Stimulated activated naive CD8-positive, alpha-beta T cell treated with anti-CD3 and anti-CD28 coated beads, Interleukin-15, amount 100 ng/mL, for 72 hours (primary cell): ENCODE measurements at regions not wholly inside any gene's neighbourhood (a gene's known extent, or its start where the extent isn't known, plus 50 kb on each side); places are given as distances from the start of the nearest gene placed in this dataset.

Source experiments
- ATAC-seq: fragments of 150-1000 bp; cut with Tn5 transposase; 2 replicates; pipeline ENCODE4 v1.10.0; 2021; ENCODE audit warnings: mild to moderate bottlenecking, moderate library complexity
- DNase-seq, 2 donors: peaks; one replicate each; pipeline ENCODE4 v3.0.0; 2021 to 2022
- H3K27ac Mint-ChIP-seq, 2 donors: one replicate each; pipeline ENCODE4 v1.8.0; 2022; ENCODE audit warnings: mild to moderate bottlenecking in 2 of 2, mixed read lengths in 2 of 2, moderate library complexity in 2 of 2
- H3K27me3 Mint-ChIP-seq: one replicate; pipeline ENCODE4 v1.8.0; 2022; ENCODE audit warnings: mixed read lengths
- H3K4me1 Mint-ChIP-seq: one replicate; pipeline ENCODE4 v1.8.0; 2022; ENCODE audit warnings: mild to moderate bottlenecking, mixed read lengths
- H3K4me3 Mint-ChIP-seq, 2 donors: one replicate each; pipeline ENCODE4 v1.8.0; 2022; ENCODE audit warnings: mild to moderate bottlenecking in 2 of 2, mixed read lengths in 2 of 2, moderate library complexity in 1 of 2
- H3K9me3 Mint-ChIP-seq, 2 donors: one replicate each; pipeline ENCODE4 v1.8.0; 2022; ENCODE audit warnings: mixed read lengths in 2 of 2

DNA sequence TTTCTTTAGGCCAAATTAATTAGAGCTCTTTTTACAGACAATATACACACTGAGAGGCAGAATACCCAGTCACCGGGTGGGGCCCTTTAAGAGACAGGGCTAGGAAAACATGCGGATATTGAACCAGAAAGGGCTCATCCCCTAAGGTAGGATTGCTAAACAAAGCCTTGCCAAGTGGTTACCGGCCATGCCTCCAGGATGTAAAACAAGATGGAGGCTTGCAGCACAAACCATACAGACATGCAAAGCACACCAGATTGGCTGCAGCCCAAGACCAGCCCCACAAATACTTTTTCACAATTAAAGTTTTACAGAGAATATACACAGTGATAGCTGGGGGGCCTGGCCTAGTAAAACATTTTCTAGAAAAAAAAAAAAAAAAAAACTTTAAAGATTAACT lies 210.0 kb downstream of the KLHL4 start:
- no peaks in the 10 kb centered on the region for H3K4me1 Mint-ChIP-seq
- DNase-seq (no peak), ATAC-seq (no peak)
- no peaks in the 10 kb centered on the region for H3K27me3 Mint-ChIP-seq
- no peak overlapping the region for H3K27ac Mint-ChIP-seq
- H3K9me3 Mint-ChIP-seq, result no peaks in the 10 kb centered on the region
- no peak overlapping the region for H3K4me3 Mint-ChIP-seq

DNA sequence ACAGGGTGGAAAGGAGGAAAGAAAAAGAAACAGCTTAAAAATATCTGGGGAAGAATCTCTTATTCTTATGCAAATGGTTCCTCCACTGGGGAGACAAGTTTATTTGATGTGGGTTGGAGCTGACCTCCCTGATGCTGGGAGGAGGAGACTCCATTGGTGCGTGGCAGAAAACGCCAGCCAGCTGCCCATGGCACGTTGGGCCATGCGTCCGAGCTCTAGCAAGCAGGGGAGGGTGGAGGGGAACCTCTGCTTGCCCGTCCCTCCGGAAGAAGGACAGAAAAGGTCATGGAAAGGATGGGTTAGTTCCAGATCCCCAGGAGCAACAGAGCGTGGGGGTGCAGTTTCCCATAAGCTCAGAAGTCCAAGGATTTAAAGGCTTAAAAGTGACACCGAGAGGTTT lies 210.4 kb downstream of the KLHL4 start:
- H3K27ac Mint-ChIP-seq, result no peak overlapping the region
- no peaks in the 10 kb centered on the region for H3K27me3 Mint-ChIP-seq
- H3K9me3 Mint-ChIP-seq, result no peaks in the 10 kb centered on the region
- H3K4me1 Mint-ChIP-seq, result no peaks in the 10 kb centered on the region
- ATAC-seq (no peak), DNase-seq (no peak)
- no peak overlapping the region for H3K4me3 Mint-ChIP-seq

DNA sequence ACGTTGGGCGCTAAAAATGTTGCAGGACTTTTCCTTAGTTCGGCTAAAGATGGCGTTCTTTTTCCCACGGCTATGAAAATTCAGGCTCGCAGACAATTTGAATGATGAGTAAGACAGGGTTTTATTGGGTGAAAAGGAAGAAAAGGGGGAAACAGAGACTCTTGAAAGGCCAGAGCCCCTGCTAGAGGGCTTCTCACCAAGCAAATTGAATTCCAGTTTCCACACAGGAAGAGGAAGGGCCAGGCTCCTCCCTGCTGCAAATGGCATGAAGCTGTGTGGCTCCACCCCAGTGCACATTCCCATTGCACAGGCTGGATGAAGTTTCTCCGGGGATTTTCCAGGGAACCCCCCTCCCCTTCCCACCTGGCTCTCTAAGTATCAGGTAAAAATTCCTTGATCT lies 210.9 kb downstream of the KLHL4 start:
- no peak for ATAC-seq
- H3K9me3 Mint-ChIP-seq, result no peaks in the 10 kb centered on the region
- no peak overlapping the region for H3K27ac Mint-ChIP-seq
- DNase-seq, result no peak
- H3K4me1 Mint-ChIP-seq, result no peaks in the 10 kb centered on the region
- H3K27me3 Mint-ChIP-seq, result no peaks in the 10 kb centered on the region
- no peak overlapping the region for H3K4me3 Mint-ChIP-seq

DNA sequence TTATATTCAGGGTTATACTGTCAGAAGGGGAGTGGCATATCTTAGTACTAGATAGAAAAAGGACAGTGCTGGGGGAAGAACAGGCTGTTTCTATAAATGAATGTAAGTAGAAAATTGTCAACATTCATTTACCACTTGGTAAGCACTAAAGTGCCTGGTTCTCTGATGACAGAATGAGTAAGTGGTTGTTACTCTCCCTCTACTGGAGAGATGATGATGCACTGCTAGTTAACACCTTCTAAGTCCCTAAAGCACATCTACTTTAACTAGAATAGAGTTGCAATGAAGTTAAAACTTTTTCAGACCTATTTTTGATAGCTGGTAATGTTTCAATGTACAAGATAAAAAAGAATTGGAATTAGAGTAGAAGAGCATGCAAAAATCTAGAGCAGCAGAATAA lies 214.5 kb downstream of the KLHL4 start:
- Mint-ChIP-seq H3K4me1 (no peaks in the 10 kb centered on the region), H3K27me3 (no peaks in the 10 kb centered on the region), H3K9me3 (no peaks in the 10 kb centered on the region), H3K4me3 (no peak overlapping the region), H3K27ac (no peak overlapping the region)
- DNase-seq, result no peak
- ATAC-seq, result no peak

DNA sequence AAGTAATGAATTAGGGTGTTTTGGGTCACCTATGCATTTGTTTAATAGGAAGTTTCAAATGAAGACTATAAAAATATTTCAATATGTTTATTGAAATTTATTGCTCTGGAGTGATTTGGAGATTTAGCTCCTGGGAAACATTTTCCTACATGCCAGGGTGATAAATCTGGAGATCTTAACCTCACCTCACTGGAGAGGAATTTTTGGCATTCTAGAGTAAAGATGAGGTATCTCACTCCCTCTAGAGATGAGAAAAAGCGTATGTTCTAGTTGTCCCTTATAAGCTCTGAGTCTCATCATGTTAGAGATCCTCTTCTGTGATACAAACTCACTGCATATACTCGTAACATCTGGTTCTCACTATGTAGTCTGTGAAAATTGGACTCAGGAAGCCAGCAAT lies 219.0 kb downstream of the KLHL4 start:
- Mint-ChIP-seq H3K27me3 (no peaks in the 10 kb centered on the region), H3K9me3 (no peaks in the 10 kb centered on the region), H3K4me1 (no peaks in the 10 kb centered on the region), H3K4me3 (no peak overlapping the region), H3K27ac (no peak overlapping the region)
- DNase-seq, result no peak
- no peak for ATAC-seq

DNA sequence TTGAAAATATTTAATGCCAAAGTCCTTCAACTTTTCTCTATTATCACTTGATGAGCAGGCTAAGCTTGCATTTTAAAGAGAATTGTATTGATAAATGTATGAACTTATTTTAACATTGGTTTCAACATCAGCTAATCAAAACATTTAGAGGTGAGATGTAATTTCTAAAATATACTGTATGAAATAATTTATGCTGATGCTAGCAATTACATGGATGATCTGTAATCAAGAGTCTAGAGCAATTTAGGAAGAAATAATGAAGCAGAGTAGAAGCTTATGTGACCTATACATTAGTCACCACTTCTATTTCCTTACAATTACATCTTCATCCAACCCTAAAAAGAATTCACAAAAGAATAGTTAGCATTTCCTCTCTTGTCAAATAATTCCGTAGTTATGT lies 226.8 kb downstream of the KLHL4 start:
- DNase-seq (no peak), ATAC-seq (no peak)
- no peak overlapping the region for H3K27ac Mint-ChIP-seq
- H3K4me3 Mint-ChIP-seq, result no peak overlapping the region
- no peaks in the 10 kb centered on the region for H3K4me1 Mint-ChIP-seq
- no peaks in the 10 kb centered on the region for H3K9me3 Mint-ChIP-seq
- H3K27me3 Mint-ChIP-seq, result no peaks in the 10 kb centered on the region

DNA sequence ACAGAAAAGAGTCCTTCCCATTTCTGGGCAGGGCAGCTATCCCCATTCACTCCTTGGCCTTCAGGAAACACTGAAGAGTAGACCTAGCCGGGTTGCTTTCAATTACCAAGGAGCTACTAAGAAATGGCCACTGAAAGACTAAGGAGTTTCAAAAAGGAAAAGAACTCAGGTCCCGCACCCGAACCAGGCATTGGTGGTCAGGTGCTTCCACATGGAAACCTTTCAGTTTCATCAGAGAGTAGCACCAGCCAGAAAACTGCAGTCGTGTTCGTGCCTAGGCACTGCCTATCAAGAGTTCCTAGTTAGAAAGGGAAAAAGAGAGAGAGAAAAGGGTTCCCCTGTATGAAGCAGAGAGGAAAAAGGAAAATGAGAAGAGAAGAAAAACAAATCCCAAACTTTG lies 237.9 kb downstream of the KLHL4 start:
- no peaks in the 10 kb centered on the region for H3K27me3 Mint-ChIP-seq
- no peaks in the 10 kb centered on the region for H3K4me1 Mint-ChIP-seq
- no peak overlapping the region for H3K27ac Mint-ChIP-seq
- H3K4me3 Mint-ChIP-seq, result no peak overlapping the region
- H3K9me3 Mint-ChIP-seq, result peaks cover 8 to 10% of the 10 kb centered on the region in 2 donors
- DNase-seq, result no peak
- ATAC-seq, result no peak

DNA sequence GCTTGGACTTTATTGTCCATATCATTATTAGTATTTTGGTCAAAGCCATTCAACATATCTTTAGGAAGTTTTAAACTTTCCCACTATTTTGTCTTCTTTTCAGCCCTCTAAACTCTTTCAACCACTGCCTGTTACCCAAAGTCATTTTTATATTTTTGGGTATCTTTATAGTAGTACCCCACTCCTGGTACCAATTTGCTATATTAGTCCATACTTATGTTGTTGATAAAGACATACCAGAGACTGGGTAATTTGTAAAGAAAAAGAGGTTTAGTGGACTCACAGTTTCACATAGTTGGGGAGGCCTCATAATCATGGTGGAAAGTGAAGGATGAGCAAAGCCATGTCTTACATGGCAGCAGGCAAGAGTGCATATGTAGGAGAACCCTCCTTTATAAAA lies 271.4 kb downstream of the KLHL4 start:
- no peak overlapping the region for H3K4me3 Mint-ChIP-seq
- no peaks in the 10 kb centered on the region for H3K9me3 Mint-ChIP-seq
- no peaks in the 10 kb centered on the region for H3K27me3 Mint-ChIP-seq
- DNase-seq (no peak), ATAC-seq (no peak)
- no peaks in the 10 kb centered on the region for H3K4me1 Mint-ChIP-seq
- no peak overlapping the region for H3K27ac Mint-ChIP-seq

DNA sequence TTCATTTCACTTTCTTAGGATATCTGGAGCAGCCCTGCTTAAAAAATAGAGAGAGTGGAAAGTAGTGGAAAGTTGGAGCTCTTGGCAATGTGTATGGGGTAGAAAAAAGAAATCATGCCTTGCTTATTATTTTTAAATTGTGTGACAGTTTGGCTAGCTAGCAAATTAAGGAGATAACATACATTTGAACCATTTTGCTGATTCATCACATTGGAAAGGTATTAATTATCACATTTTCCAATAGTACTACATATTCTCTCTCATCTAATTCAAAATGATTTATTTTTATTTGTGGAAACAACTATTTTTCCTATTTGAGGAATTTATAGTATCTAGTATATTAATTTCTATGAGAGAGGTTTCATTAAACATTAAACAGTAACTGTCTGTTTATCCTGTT lies 280.4 kb downstream of the KLHL4 start:
- Mint-ChIP-seq H3K27me3 (no peaks in the 10 kb centered on the region), H3K27ac (no peak overlapping the region), H3K9me3 (no peaks in the 10 kb centered on the region), H3K4me3 (no peak overlapping the region), H3K4me1 (no peaks in the 10 kb centered on the region)
- DNase-seq, result no peak
- ATAC-seq, result no peak

DNA sequence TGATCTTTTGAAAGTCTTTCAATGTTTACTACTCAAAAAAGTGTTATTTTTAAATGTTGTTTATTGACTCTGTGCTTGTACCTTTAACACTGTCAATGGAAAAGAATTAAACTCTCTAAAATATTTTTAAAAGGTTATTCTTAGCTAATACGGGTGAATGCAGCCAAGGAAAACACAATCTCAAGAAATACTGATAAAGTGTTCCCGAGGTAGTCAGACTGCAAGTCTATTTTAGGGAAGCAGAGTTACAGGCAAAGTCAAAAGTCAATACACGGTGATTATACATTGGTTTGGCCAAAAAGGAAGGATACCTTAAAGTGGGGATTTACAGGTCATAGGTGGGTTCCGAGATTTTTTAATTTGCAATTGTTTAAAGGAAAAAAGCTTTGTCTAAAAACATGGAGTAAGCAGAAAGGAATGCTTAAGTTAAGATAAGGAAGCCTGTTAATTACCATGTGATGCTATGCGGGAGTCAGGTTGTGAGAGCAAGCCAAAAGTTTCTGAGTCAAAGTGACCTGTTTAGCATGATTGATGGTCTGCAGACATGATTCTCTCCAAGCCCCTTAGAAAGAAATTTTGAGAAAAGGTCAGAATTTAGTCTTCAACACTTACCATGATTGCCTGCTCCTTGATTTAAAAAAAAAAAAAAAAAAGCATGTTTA lies 288.4 kb downstream of the KLHL4 start:
- H3K9me3 Mint-ChIP-seq, result no peaks in the 10 kb centered on the region
- no peak overlapping the region for H3K4me3 Mint-ChIP-seq
- no peaks in the 10 kb centered on the region for H3K27me3 Mint-ChIP-seq
- DNase-seq (no peak), ATAC-seq (no peak)
- no peak overlapping the region for H3K27ac Mint-ChIP-seq
- H3K4me1 Mint-ChIP-seq, result no peaks in the 10 kb centered on the region

DNA sequence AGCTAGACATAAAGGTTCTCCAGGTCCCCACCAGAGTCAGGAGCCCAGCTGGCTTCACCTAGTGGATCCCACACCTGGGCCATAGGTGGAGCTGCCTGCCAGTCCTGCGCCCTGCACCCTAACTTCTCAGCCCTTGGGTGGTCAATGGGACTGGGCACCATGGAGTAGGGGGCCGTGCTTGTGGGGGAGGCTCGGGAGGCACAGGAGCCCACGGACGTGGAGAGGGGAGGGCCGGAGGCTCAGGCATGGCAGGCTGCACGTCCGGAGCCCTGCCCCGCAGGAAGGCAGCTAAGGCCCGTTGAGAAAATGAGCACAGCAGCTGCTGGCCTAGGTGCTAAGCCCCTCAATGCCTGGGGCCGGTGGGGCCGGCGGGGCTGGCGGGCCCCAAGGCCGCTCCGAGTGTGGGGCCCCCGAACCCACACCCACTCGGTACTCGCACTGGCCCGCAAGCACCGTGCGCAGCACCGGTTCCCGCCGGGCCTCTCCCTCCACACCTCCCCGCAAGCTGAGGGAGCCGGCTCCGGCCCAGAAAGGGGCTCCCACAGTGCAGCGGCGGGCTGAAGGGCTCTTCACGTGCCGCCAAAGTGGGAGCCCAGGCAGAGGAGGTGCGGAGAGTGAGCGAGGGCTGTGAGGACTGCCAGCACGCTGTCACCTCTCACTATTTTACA lies 291.1 kb downstream of the KLHL4 start:
- Mint-ChIP-seq H3K27me3 (no peaks in the 10 kb centered on the region), H3K4me1 (no peaks in the 10 kb centered on the region), H3K4me3 (no peak overlapping the region), H3K9me3 (peaks cover 0 to 6% of the 10 kb centered on the region in 2 donors), H3K27ac (no peak overlapping the region)
- DNase-seq (no peak), ATAC-seq (no peak)

DNA sequence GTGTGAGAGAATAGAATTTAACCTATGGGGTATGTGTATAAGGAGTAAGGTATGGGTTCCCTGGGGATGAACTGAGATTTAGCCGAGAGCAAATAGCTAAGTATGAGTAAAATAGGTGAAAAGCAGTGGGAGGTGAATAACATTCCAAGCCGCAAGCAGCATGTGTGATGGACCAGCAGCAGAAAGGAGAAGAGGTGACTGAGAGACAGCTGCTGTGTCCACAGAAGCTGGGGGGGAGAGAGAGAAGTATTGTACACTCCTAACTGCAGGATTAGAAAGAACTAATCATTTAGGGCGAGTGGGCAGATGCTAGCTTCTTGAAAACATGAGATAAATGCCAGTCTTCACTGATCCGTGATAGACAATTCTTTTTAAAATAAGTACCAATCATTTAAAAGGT lies 296.0 kb downstream of the KLHL4 start:
- H3K4me1 Mint-ChIP-seq, result no peaks in the 10 kb centered on the region
- peaks cover 0 to 7% of the 10 kb centered on the region in 2 donors for H3K9me3 Mint-ChIP-seq
- ATAC-seq (no peak), DNase-seq (no peak)
- no peaks in the 10 kb centered on the region for H3K27me3 Mint-ChIP-seq
- H3K27ac Mint-ChIP-seq, result peak overlapping the region in 1 of 2 donors; percentile 74
- no peak overlapping the region for H3K4me3 Mint-ChIP-seq

DNA sequence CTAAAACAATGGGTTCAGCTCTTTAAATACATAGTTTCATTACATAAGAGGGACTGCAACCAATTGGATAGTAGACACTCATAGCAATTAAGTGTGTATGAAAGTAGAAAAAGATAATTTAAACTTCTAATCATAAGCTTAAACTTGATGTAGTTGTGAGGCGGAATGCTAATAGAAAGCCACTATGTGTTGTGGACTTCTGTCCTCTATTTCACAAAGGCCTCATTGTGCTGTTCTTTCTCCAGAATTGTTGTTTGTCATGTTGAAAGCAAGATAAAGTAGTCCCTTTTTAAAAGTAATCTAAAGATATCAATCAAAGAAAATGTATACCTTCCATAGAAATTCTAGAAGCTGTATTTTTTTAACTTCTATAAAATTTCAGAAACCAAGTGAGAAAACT lies 329.4 kb downstream of the KLHL4 start:
- ATAC-seq, result no peak
- no peak overlapping the region for H3K4me3 Mint-ChIP-seq

DNA sequence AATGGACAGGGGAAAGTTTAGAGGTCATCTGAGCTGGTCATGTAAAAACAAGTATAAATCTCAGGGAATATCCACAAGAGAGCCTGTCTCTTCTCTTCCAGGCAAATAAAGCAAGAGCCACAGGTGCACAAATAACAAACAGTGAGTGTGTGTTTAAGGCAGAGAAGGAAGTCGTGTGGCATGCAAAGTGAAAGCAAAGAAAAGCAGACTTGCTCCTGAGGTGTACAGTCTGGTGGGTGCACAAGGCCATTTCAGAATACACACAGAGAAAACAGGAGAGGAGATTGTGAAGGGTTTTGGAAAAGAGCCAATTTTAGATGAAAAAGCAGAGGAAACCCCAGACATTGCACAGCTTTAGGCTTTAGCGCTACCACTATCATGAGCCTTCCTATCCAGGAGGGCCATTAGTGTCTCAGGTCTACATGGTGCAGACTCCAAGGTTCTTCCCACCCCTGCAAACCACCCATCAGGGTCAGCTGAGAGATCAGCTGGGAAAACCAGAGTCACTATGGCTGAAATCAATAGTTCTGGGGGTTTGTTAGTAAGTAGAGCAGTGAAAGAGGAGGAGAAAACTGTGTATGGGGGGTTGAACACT lies 355.8 kb downstream of the KLHL4 start:
- Mint-ChIP-seq H3K27me3 (no peaks in the 10 kb centered on the region), H3K27ac (no peak overlapping the region), H3K4me3 (peak overlapping the region in 1 of 2 donors; percentile 51)

More for the DNA sequence above, 329.4 kb downstream of the KLHL4 start:
- H3K27ac Mint-ChIP-seq, result no peak overlapping the region
- no peaks in the 10 kb centered on the region for H3K9me3 Mint-ChIP-seq
- no peaks in the 10 kb centered on the region for H3K27me3 Mint-ChIP-seq
- DNase-seq, result no peak
- H3K4me1 Mint-ChIP-seq, result no peaks in the 10 kb centered on the region

DNA sequence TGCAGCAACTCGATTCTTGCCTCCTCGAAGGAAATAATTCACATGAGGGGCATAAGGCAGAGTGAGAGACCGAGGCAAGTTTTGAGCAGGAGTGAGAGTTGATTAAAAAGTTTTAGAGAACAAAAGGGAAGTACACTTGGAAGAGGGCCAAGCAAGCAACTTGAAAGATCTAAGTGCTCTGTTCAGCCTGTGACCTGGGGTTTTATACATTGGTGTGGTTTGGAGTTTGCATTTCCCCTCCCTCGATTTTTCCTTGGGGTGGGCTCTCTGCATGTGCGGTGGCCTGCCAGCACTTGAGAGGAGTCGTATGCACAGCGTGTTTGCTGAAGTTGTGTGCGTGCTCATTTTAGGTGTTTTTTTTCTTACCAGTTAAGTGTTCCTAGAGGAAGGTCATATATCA lies 356.4 kb downstream of the KLHL4 start:
- H3K27ac Mint-ChIP-seq, result no peak overlapping the region
- no peaks in the 10 kb centered on the region for H3K27me3 Mint-ChIP-seq
- no peaks in the 10 kb centered on the region for H3K4me1 Mint-ChIP-seq
- H3K9me3 Mint-ChIP-seq, result peaks cover 0 to 16% of the 10 kb centered on the region in 2 donors
- H3K4me3 Mint-ChIP-seq, result no peak overlapping the region
- ATAC-seq, result no peak
- DNase-seq, result no peak

More for the DNA sequence above, 355.8 kb downstream of the KLHL4 start:
- ATAC-seq (no peak), DNase-seq (no peak)
- Mint-ChIP-seq H3K9me3 (peaks cover 0 to 12% of the 10 kb centered on the region in 2 donors), H3K4me1 (no peaks in the 10 kb centered on the region)

DNA sequence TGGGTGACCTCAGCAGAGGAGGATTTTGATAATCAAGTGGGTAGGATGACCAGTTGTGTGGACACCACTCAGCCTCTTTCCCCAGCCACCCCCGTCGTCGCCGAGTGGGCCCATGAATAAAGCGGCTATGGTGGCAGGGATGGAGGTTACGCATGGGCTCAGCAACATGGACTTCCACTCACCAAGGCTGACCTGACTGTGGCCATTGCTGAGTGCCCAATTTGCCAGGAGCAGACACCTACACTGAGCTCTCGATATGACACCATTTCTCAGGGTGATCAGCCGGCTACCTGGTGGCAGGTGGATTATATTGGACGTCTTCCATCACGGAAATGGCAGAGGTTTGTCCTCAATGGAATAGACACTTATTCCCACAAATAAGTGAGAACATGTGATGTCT lies 361.3 kb downstream of the KLHL4 start:
- Mint-ChIP-seq H3K9me3 (peaks cover 0 to 8% of the 10 kb centered on the region in 2 donors), H3K4me1 (no peaks in the 10 kb centered on the region), H3K27me3 (no peaks in the 10 kb centered on the region), H3K27ac (no peak overlapping the region), H3K4me3 (no peak overlapping the region)
- DNase-seq (no peak), ATAC-seq (no peak)
